Lower leg skin (tissue), 3 donors: ENCODE measurements at regions not wholly inside any gene's neighbourhood (a gene's known extent, or its start where the extent isn't known, plus 50 kb on each side); places are given as distances from the start of the nearest gene placed in this dataset.

Source experiments
- POLR2A ChIP-seq, 2 donors: fragments of 450-650 bp; IDR thresholded peaks; one replicate each; pipeline ENCODE4 v1.6.1; 2016 to 2017; ENCODE audit warnings: antibody characterized with exemption in 2 of 2, mild to moderate bottlenecking in 1 of 2, moderate library complexity in 1 of 2
- TF ChIP-seq, protein P1 (sequence below), 3 donors: fragments of 450-650 bp; IDR thresholded peaks; one replicate each; pipeline ENCODE4 v1.5.1; 2016; ENCODE audit warnings: antibody characterized with exemption in 3 of 3, mild to moderate bottlenecking in 3 of 3, moderate library complexity in 2 of 3

DNA sequence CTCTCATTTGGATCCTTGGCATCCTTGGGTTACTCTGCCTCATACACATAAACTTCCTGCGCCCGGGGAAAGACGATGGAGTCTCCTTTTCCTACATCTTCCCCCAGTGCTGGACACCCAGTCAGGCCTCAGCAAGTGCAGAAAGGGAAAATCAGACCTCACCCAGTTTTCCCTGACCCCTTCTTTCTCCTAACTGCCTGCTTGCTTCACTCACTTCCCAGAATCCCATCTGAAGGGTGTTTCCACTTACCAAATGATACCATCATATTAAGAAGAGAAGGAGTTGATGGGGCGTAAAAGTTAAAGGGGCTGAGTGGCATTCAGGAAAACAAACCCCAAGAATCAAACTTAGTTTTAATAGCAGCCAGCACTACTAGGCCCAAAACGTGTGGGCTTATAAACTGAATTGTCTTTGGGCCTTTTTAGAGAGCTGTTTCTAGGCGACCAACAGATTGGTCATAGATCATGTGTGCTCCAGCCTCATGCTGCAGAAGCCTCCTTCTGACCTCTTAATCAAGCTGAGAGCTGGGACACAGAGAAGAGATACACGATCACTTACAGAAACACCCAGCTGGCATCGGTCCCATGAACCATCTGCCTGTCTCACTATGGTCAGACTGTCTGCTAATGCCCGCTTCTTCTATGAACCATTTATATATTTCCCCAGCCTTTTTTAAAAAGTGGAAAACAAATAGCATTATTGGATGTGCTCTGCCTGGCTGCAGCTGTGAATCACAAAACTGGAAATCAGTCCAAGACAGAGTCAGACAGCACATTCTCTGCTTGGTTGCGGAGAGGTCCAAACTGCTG lies 165.7 kb upstream of the SLC14A2 start:
- TF ChIP-seq, protein P1, sequence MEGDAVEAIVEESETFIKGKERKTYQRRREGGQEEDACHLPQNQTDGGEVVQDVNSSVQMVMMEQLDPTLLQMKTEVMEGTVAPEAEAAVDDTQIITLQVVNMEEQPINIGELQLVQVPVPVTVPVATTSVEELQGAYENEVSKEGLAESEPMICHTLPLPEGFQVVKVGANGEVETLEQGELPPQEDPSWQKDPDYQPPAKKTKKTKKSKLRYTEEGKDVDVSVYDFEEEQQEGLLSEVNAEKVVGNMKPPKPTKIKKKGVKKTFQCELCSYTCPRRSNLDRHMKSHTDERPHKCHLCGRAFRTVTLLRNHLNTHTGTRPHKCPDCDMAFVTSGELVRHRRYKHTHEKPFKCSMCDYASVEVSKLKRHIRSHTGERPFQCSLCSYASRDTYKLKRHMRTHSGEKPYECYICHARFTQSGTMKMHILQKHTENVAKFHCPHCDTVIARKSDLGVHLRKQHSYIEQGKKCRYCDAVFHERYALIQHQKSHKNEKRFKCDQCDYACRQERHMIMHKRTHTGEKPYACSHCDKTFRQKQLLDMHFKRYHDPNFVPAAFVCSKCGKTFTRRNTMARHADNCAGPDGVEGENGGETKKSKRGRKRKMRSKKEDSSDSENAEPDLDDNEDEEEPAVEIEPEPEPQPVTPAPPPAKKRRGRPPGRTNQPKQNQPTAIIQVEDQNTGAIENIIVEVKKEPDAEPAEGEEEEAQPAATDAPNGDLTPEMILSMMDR (IDR thresholded peaks at IDR 0.05): no peak
- TF ChIP-seq POLR2A (IDR thresholded peaks at IDR 0.05): no peak
